Inflammatory macrophage (primary cell): ENCODE measurements at regions not wholly inside any gene's neighbourhood (a gene's known extent, or its start where the extent isn't known, plus 50 kb on each side); places are given as distances from the start of the nearest gene placed in this dataset.

Experiments used
- DNase-seq, 2 donors: peaks; one replicate each; pipeline ENCODE4 v3.0.0-alpha.2; 2020 to 2022

DNA sequence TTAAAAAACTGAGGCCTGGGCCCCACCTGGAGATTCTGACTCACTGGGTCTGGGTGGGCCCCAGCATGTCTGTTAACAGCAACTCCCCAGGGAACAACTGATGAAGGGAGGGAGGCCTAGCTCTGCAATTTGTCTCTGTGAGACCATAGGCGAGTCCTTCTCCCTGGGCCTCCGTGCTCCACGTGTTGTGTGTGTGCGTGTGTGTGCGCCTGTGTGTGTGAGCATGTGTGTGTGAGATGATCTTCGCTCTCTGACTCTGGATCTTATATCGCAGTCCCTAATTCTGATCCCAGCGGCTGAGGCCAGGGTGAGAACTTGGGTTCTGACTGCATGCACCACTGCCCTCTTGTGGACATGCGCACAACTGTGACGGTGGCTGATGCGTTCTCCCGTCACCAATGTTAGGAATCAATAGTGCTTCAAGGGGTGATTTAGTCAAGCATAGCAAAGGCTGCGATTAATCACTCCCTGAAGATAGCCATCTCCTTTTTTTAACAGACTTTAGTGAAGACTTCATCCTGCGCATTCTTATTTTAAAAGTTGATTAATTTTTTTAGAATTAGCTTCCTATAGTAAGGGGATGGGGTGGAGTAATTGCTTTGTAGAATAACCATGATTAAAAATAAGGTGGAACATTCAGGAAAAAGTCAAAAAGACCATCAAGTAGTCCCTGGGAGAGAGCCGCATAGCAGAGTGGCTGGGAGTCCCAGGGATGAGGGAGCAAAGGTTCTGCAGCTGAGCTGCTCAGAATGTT is 62.4 kb upstream of the USP24 start:
- DNase-seq: peak; percentile 71 to 73

DNA sequence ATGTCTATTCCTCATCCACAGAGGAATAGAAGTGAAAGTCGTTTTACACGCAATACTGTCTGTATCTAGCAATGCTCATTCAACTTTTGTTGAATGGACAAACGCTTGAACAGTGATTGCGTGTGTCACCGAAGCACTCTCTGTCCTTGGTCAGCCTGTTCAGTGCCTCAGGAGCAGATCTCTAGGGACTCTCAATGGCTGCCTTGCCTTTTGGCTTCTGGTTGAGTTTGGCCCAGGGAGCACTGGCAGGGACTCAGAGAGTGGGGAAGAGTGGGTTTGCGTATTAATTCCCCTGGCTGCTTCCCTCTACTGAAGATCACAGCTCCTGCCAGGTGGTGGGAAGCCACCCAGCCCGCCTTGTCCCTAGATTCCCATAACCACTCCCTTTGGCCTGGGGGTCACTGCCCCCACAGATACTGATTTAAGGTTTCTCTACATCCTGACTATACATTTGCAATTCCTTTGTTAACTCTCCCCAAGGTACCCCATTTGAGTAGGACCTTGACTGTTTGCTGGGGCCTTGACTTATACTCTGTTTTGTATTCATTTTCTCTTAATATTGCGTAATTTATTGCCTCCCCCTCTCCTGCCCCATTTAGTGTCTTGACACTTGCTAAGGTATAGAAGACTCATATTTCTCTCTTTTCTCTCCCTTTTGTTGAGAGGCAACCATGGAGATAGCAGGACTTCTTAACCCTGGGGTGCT is 61.7 kb upstream of the USP24 start:
- DNase-seq: no peak

GRCh38 chr1:55275941-55276341 is 60.8 kb upstream of the USP24 start:
- peak; percentile 44 to 56 for DNase-seq

GRCh38 chr1:55275151-55275748 is 60.1 kb upstream of the USP24 start:
- DNase-seq: no peak

GRCh38 chr1:55272994-55273393 is 57.8 kb upstream of the USP24 start:
- DNase-seq: no peak
